GM12878 (cell line): ENCODE measurements at regions not wholly inside any gene's neighbourhood (a gene's known extent, or its start where the extent isn't known, plus 50 kb on each side); places are given as distances from the start of the nearest gene placed in this dataset.

Source experiments
- ATAC-seq: fragments of 200-7000 bp; cut with Tn5 transposase; 3 replicates; pipeline ENCODE4 v1.9.1; 2020; ENCODE audit warnings: mild to moderate bottlenecking, moderate library complexity
- BruUV-seq: library from RNA; stranded (reverse); fragments of 400-500 nt; replicated peaks from 2 replicates; lab custom pipeline; 2021; lab: Mats Ljungman, UMichigan
- CTCF ChIA-PET: fragments of 300-600 bp; sonication (Branson Sonifier 250); formaldehyde crosslinking; extraction: SDS; loops from one replicate; lab custom pipeline; 2021; ENCODE audit warnings: inconsistent platforms; lab: Yijun Ruan, JAX
- POLR2A ChIA-PET: fragments of 350-600 bp; formaldehyde crosslinking; extraction: SDS; loops from one replicate; lab custom pipeline; 2021; ENCODE audit warnings: inconsistent platforms; lab: Charles Lee
- RAD21 ChIA-PET: fragments of 300-600 bp; sonication (Branson Sonifier 250); formaldehyde crosslinking; loops from one replicate; lab custom pipeline; 2023; ENCODE audit warnings: antibody characterized with exemption; ENCODE audit not compliant: unreplicated experiment; lab: Charles Lee
- SMC1A ChIA-PET: fragments of 300-600 bp; sonication (Branson Sonifier 250); formaldehyde crosslinking; loops from one replicate; lab custom pipeline; 2023; ENCODE audit not compliant: unreplicated experiment, uncharacterized antibody; lab: Charles Lee
- DNase-seq: peaks from one replicate; pipeline ENCODE4 v3.0.0-alpha.2; 2011; ENCODE audit warnings: low read depth, low spot score
- FAIRE-seq: peaks from 3 replicates; lab custom pipeline; 2011; peaks lifted over from hg19 to GRCh38; lab: Jason Lieb, UNC
- H2AFZ ChIP-seq: 2 replicates; pipeline ENCODE4 v1.6.0; 2011; ENCODE audit warnings: low read depth, low read length, control low read depth; ENCODE audit not compliant: control insufficient read depth
- H3K27ac ChIP-seq: 2 replicates; pipeline ENCODE4 v1.5.1; 2011; ENCODE audit warnings: control low read depth; ENCODE audit not compliant: control insufficient read depth, insufficient read depth
- H3K27me3 ChIP-seq, 2 experiments: replicated peaks in 1 of 2; 2 replicates each; pipeline versions ENCODE4 v1.6.0 to v1.6.1; 2011; ENCODE audit warnings: low read length in 1 of 2; ENCODE audit not compliant: control insufficient read depth in 2 of 2, insufficient read depth in 2 of 2
- H3K36me3 ChIP-seq, 2 experiments: 2 replicates each; pipeline ENCODE4 v1.5.1; 2011; ENCODE audit warnings: low read length in 1 of 2; ENCODE audit not compliant: control insufficient read depth in 2 of 2, insufficient read depth in 2 of 2
- H3K4me1 ChIP-seq: 2 replicates; pipeline ENCODE4 v1.6.1; 2011; ENCODE audit warnings: mild to moderate bottlenecking, low read length, moderate library complexity, mixed read lengths; ENCODE audit not compliant: control insufficient read depth, insufficient read depth
- H3K4me2 ChIP-seq: 2 replicates; pipeline ENCODE4 v1.6.0; 2011; ENCODE audit warnings: control low read depth; ENCODE audit not compliant: control insufficient read depth, insufficient read depth
- H3K4me3 ChIP-seq: fragments of 200-600 bp; sonication (generic); 2 replicates; pipeline ENCODE4 v1.5.1; 2016
- H3K79me2 ChIP-seq: 2 replicates; pipeline ENCODE4 v1.6.0; 2011; ENCODE audit warnings: low read length; ENCODE audit not compliant: control insufficient read depth, insufficient read depth
- H3K9ac ChIP-seq: 2 replicates; pipeline ENCODE4 v1.8.0; 2011; ENCODE audit warnings: low read length, control low read depth, mixed read lengths; ENCODE audit not compliant: control insufficient read depth, insufficient read depth
- H3K9me3 ChIP-seq: replicated peaks from 3 replicates; pipeline ENCODE4 v1.5.1; 2011; ENCODE audit warnings: mild to moderate bottlenecking, low read length; ENCODE audit not compliant: control insufficient read depth, insufficient read depth
- H4K20me1 ChIP-seq: 2 replicates; pipeline ENCODE4 v1.6.0; 2011; ENCODE audit not compliant: control insufficient read depth, insufficient read depth
- BCL11A ChIP-seq: IDR thresholded peaks from 2 replicates; pipeline ENCODE4 v1.6.1; 2011; ENCODE audit warnings: low read depth, low read length
- KDM1A ChIP-seq: fragments of 200-600 bp; sonication (generic); IDR thresholded peaks from 2 replicates; pipeline ENCODE4 v1.6.1; 2016; ENCODE audit warnings: borderline replicate concordance
- NFYA ChIP-seq: IDR thresholded peaks from 2 replicates; pipeline ENCODE4 v1.6.1; 2011; ENCODE audit warnings: low read depth, mild to moderate bottlenecking, low read length, improper control_type of control experiment, borderline replicate concordance
- NR2F1 ChIP-seq: fragments of 450-650 bp; conservative IDR thresholded peaks from 2 replicates; pipeline ENCODE4 v1.6.1; 2017; ENCODE audit warnings: mild to moderate bottlenecking
- POLR2A ChIP-seq: IDR thresholded peaks from 2 replicates; pipeline ENCODE4 v1.6.1; 2011; ENCODE audit warnings: low read depth, mild to moderate bottlenecking, low read length
- RB1 ChIP-seq: fragments of 450-650 bp; formaldehyde crosslinking; IDR thresholded peaks from 2 replicates; pipeline ENCODE4 v1.6.1; 2017; ENCODE audit warnings: mild to moderate bottlenecking, borderline replicate concordance
- RCOR1 ChIP-seq: conservative IDR thresholded peaks from 2 replicates; pipeline ENCODE4 v1.6.1; 2012; ENCODE audit warnings: low read depth, low read length, improper control_type of control experiment
- RUNX3 ChIP-seq: IDR thresholded peaks from 2 replicates; pipeline ENCODE4 v1.6.1; 2012; ENCODE audit warnings: low read length, inconsistent platforms
- TARDBP ChIP-seq: IDR thresholded peaks from 2 replicates; pipeline ENCODE4 v1.6.1; 2016; ENCODE audit warnings: borderline replicate concordance
- WGBS: methylation state at CpG from one replicate; pipeline ENCODE4 v1.1.6; 2016; ENCODE audit warnings: low lambda C conversion rate; ENCODE audit not compliant: insufficient replicate concordance, insufficient coverage; ENCODE audit errors: missing lambda C conversion rate; 5-methylcytosine and 5-hydroxymethylcytosine counted together
- in situ Hi-C: fragments of 300-500 bp; cut with MboI; formaldehyde crosslinking; loops from 9 replicates; pipeline ENCODE4 v1.14.3; 2018; ENCODE audit warnings: mixed read lengths
- intact Hi-C: fragments of 100-400 bp; cut with micrococcal nuclease; formaldehyde crosslinking; loops from one replicate; pipeline ENCODE4 v1.14.2; 2022; ENCODE audit not compliant: unreplicated experiment
- TF ChIP-seq, protein P1 (sequence below): fragments of 450-650 bp; IDR thresholded peaks from 2 replicates; pipeline ENCODE4 v1.6.1; 2017; ENCODE audit warnings: borderline replicate concordance
- TF ChIP-seq, protein P2 (sequence below): fragments of 450-650 bp; IDR thresholded peaks from 2 replicates; pipeline ENCODE4 v1.6.1; 2017; ENCODE audit warnings: mild to moderate bottlenecking, moderate library complexity
- TF ChIP-seq, protein P3 (sequence below): fragments of 450-650 bp; IDR thresholded peaks from 2 replicates; pipeline ENCODE4 v1.6.1; 2014; ENCODE audit warnings: mild to moderate bottlenecking

DNA sequence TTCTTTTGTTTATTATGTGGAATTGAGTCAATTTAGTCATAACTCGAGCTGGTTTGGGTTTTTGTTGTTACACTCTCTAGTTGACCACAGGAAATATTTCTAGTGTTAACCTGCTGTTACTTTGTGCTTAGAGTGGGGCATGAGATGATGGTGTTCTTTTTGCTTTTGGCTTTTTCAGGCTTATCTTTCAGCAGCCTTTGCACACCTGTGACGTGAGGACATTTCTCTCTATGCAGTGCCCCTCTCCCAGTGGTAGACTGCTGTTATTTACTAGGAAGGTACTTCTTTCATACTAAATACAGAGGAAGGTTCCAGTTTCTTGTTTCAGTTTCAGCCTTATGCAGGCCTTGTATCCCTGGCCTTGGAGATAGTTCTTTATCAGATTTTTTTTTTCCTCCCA is 766.8 kb upstream of the MAN1A1 start:
- ChIA-PET RAD21 (no interaction called here), POLR2A (no interaction called here), CTCF (no interaction called here)
- 3% methylated on average over 2 of the region's 2 CpGs for WGBS
- H3K9me3 ChIP-seq: no peaks in the 10 kb centered on the region
- H2AFZ ChIP-seq: no peak overlapping the region
- no peaks in the 10 kb centered on the region for H4K20me1 ChIP-seq
- no peak overlapping the region for H3K27ac ChIP-seq
- H3K4me2 ChIP-seq: no peak overlapping the region
- intact Hi-C loops: no loop called here
- H3K4me3 ChIP-seq: no peak overlapping the region
- BruUV-seq: no TSS peak
- H3K27me3 ChIP-seq: no peaks in the 10 kb centered on the region
- no peaks in the 10 kb centered on the region for H3K79me2 ChIP-seq
- DNase-seq: no peak
- no peak for FAIRE-seq
- no peaks in the 10 kb centered on the region for H3K4me1 ChIP-seq
- no peak overlapping the region for H3K9ac ChIP-seq
- TF ChIP-seq, protein P1, sequence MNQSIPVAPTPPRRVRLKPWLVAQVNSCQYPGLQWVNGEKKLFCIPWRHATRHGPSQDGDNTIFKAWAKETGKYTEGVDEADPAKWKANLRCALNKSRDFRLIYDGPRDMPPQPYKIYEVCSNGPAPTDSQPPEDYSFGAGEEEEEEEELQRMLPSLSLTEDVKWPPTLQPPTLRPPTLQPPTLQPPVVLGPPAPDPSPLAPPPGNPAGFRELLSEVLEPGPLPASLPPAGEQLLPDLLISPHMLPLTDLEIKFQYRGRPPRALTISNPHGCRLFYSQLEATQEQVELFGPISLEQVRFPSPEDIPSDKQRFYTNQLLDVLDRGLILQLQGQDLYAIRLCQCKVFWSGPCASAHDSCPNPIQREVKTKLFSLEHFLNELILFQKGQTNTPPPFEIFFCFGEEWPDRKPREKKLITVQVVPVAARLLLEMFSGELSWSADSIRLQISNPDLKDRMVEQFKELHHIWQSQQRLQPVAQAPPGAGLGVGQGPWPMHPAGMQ: no peak
- no peak for TF ChIP-seq RB1
- TF ChIP-seq KDM1A: no peak
- TF ChIP-seq, protein P2, sequence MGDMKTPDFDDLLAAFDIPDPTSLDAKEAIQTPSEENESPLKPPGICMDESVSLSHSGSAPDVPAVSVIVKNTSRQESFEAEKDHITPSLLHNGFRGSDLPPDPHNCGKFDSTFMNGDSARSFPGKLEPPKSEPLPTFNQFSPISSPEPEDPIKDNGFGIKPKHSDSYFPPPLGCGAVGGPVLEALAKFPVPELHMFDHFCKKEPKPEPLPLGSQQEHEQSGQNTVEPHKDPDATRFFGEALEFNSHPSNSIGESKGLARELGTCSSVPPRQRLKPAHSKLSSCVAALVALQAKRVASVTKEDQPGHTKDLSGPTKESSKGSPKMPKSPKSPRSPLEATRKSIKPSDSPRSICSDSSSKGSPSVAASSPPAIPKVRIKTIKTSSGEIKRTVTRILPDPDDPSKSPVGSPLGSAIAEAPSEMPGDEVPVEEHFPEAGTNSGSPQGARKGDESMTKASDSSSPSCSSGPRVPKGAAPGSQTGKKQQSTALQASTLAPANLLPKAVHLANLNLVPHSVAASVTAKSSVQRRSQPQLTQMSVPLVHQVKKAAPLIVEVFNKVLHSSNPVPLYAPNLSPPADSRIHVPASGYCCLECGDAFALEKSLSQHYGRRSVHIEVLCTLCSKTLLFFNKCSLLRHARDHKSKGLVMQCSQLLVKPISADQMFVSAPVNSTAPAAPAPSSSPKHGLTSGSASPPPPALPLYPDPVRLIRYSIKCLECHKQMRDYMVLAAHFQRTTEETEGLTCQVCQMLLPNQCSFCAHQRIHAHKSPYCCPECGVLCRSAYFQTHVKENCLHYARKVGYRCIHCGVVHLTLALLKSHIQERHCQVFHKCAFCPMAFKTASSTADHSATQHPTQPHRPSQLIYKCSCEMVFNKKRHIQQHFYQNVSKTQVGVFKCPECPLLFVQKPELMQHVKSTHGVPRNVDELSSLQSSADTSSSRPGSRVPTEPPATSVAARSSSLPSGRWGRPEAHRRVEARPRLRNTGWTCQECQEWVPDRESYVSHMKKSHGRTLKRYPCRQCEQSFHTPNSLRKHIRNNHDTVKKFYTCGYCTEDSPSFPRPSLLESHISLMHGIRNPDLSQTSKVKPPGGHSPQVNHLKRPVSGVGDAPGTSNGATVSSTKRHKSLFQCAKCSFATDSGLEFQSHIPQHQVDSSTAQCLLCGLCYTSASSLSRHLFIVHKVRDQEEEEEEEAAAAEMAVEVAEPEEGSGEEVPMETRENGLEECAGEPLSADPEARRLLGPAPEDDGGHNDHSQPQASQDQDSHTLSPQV: no peak
- TF ChIP-seq POLR2A: no peak
- TF ChIP-seq NR2F1: no peak
- no peak for TF ChIP-seq RUNX3
- TF ChIP-seq NFYA: no peak
- TF ChIP-seq, protein P3, sequence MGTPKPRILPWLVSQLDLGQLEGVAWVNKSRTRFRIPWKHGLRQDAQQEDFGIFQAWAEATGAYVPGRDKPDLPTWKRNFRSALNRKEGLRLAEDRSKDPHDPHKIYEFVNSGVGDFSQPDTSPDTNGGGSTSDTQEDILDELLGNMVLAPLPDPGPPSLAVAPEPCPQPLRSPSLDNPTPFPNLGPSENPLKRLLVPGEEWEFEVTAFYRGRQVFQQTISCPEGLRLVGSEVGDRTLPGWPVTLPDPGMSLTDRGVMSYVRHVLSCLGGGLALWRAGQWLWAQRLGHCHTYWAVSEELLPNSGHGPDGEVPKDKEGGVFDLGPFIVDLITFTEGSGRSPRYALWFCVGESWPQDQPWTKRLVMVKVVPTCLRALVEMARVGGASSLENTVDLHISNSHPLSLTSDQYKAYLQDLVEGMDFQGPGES: no peak
- no peak for TF ChIP-seq TARDBP
- TF ChIP-seq BCL11A: no peak
- no peak for TF ChIP-seq RCOR1
- TF ChIP-seq, all 136 proteins: peak for 0
- SMC1A ChIA-PET: no interaction called here
- peak; percentile 42 for ATAC-seq
- in situ Hi-C loops: no loop called here
- no peaks in the 10 kb centered on the region for H3K36me3 ChIP-seq
